Nephron (organoid): ENCODE measurements at regions not wholly inside any gene's neighbourhood (a gene's known extent, or its start where the extent isn't known, plus 50 kb on each side); places are given as distances from the start of the nearest gene placed in this dataset.

ENCODE experiments used
- H3K27ac Mint-ChIP-seq, 3 experiments: 2 replicates each; pipeline ENCODE4 v1.8.0; 2020; ENCODE audit warnings: mixed read lengths in 3 of 3, mild to moderate bottlenecking in 2 of 3, moderate library complexity in 1 of 3
- H3K27me3 Mint-ChIP-seq: 2 replicates; pipeline ENCODE4 v1.8.0; 2021; ENCODE audit warnings: low read depth, mild to moderate bottlenecking, moderate library complexity, mixed read lengths
- H3K36me3 Mint-ChIP-seq: 2 replicates; pipeline ENCODE4 v1.8.0; 2020; ENCODE audit warnings: low read depth, mixed read lengths
- H3K4me1 Mint-ChIP-seq: 2 replicates; pipeline ENCODE4 v1.8.0; 2020; ENCODE audit warnings: mixed read lengths
- H3K4me3 Mint-ChIP-seq, 3 experiments: 2 replicates each; pipeline ENCODE4 v1.8.0; 2020; ENCODE audit warnings: mild to moderate bottlenecking in 3 of 3, mixed read lengths in 3 of 3, moderate library complexity in 2 of 3
- H3K9me3 Mint-ChIP-seq: 2 replicates; pipeline ENCODE4 v1.8.0; 2020; ENCODE audit warnings: mixed read lengths
- TF ChIP-seq, protein P1 (sequence below), 3 experiments: fragments of 200-600 bp; sonication (generic); IDR thresholded peaks; one replicate each; pipeline ENCODE4 v1.5.0; 2021; ENCODE audit warnings: antibody characterized with exemption in 3 of 3; ENCODE audit not compliant: unreplicated experiment in 3 of 3

DNA sequence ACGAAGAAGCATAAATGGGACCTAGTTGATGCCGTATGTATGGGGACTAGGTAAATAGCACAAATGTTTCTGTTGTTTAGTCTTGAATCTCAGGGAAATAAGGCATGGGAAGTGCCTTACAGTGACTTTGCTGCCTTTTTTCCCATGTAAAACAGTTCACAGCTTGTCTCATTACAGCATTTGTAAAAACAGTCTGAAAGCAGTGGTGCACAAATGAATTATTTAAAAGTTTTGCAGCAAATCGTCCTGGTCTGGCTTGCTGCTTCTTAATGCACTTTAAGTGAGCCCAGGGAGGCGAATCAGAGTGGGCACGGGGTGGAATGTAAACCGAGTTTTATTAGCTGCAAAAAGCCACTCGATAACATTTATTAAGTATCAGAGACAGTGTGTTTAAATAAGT lies 302.0 kb upstream of the ETAA1 start:
- no peaks in the 10 kb centered on the region for H3K36me3 Mint-ChIP-seq
- H3K27me3 Mint-ChIP-seq: no peaks in the 10 kb centered on the region
- H3K27ac Mint-ChIP-seq: peak overlapping the region; percentile 29 to 67 (median 56)
- H3K4me3 Mint-ChIP-seq: no peak overlapping the region
- TF ChIP-seq, protein P1, sequence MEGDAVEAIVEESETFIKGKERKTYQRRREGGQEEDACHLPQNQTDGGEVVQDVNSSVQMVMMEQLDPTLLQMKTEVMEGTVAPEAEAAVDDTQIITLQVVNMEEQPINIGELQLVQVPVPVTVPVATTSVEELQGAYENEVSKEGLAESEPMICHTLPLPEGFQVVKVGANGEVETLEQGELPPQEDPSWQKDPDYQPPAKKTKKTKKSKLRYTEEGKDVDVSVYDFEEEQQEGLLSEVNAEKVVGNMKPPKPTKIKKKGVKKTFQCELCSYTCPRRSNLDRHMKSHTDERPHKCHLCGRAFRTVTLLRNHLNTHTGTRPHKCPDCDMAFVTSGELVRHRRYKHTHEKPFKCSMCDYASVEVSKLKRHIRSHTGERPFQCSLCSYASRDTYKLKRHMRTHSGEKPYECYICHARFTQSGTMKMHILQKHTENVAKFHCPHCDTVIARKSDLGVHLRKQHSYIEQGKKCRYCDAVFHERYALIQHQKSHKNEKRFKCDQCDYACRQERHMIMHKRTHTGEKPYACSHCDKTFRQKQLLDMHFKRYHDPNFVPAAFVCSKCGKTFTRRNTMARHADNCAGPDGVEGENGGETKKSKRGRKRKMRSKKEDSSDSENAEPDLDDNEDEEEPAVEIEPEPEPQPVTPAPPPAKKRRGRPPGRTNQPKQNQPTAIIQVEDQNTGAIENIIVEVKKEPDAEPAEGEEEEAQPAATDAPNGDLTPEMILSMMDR (IDR thresholded peaks at IDR 0.05; ENCODE audit: unreplicated experiment in 3 of 3): no peak
- H3K4me1 Mint-ChIP-seq: peaks cover 5% of the 10 kb centered on the region
- peaks cover 5% of the 10 kb centered on the region for H3K9me3 Mint-ChIP-seq

DNA sequence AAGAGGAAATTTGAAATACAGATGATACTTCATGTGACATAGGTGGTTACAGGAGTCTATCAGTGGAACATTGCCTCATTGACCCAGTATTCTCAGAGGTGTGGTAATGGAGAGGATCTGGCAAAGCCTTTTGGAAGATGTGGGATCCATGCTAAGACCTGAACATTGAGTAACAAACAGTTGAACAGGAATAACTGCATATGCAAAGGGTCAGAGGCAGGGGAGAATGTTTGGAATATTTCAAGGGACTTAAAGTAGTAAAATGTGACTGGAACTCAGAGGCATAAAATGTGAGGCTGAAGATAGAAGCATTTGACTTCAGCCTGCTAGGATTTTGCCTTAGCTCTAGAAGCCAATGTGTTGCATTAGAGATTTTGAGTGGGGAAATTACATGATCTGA lies 300.2 kb upstream of the ETAA1 start:
- H3K4me3 Mint-ChIP-seq: no peak overlapping the region
- peaks cover 5% of the 10 kb centered on the region for H3K9me3 Mint-ChIP-seq
- TF ChIP-seq, protein P1 (IDR thresholded peaks at IDR 0.05; ENCODE audit: unreplicated experiment in 3 of 3): no peak
- H3K4me1 Mint-ChIP-seq: peaks cover 5% of the 10 kb centered on the region
- no peaks in the 10 kb centered on the region for H3K27me3 Mint-ChIP-seq
- H3K36me3 Mint-ChIP-seq: no peaks in the 10 kb centered on the region
- H3K27ac Mint-ChIP-seq: peak overlapping the region in 1 of 3 experiments; percentile 29

DNA sequence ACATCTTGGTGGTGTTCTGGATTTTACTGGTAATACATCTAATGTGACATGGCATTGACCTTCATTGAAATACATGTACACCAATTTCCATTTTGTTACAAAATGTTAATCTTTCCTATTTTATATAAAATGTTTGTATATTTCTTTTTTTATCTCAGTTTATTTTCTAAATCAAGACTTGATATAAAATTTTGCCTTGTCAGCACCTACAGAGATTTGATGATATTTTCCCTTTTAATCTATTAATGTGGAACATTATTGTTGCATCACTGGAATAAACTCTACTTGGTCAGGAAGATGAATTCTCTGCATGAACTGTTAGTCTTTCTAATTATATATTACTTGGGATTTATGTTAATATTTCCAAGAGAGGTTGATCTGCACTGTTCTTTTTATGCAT lies 294.0 kb upstream of the ETAA1 start:
- H3K36me3 Mint-ChIP-seq: peaks cover 5% of the 10 kb centered on the region
- H3K4me3 Mint-ChIP-seq: no peak overlapping the region

DNA sequence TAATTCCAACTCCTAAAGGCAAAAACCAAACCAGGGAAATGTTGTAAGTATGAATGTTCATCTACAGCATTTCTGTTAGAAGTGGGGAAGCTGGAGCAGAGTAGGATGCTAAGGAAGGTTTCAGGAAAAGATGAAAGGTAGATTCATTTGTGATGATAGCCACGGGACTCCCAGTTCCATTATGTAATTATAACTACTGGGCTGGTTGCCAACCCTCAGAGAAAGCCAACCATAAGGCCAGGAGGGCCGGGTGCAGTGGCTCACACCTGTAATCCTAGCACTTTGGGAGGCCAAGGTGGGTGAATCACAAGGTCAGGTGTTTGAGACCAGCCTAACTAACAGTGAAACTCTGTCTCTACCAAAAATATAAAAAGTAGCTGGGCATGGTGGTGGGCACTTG lies 288.9 kb upstream of the ETAA1 start:
- Mint-ChIP-seq H3K27me3 (no peaks in the 10 kb centered on the region), H3K9me3 (peaks cover 11% of the 10 kb centered on the region), H3K36me3 (peaks cover 5% of the 10 kb centered on the region), H3K4me3 (no peak overlapping the region), H3K4me1 (no peaks in the 10 kb centered on the region), H3K27ac (no peak overlapping the region)
- TF ChIP-seq, protein P1 (IDR thresholded peaks at IDR 0.05; ENCODE audit: unreplicated experiment in 3 of 3): no peak

More for the DNA sequence above, 294.0 kb upstream of the ETAA1 start:
- H3K9me3 Mint-ChIP-seq: peaks cover 20% of the 10 kb centered on the region
- H3K27me3 Mint-ChIP-seq: no peaks in the 10 kb centered on the region
- H3K4me1 Mint-ChIP-seq: no peaks in the 10 kb centered on the region
- no peak overlapping the region for H3K27ac Mint-ChIP-seq
- TF ChIP-seq, protein P1 (IDR thresholded peaks at IDR 0.05; ENCODE audit: unreplicated experiment in 3 of 3): no peak

DNA sequence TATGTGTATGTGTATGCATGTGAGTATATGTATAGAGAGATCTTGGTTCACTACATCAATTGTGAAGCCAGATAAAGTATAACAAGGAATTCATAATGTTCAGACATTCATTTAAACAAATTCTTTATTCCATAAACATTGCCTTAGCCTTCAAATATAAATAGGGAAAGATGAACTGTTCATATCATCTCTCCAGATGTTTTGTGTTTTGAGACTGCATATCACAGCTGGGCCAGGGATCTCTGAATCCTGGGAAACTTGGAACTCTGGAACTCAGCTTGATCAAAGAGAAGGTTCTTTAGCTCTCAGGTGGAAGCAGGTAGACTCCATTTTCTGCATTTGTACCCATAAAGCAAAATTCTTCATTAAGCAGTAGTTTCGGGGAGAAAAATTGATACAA lies 272.6 kb upstream of the ETAA1 start:
- H3K4me3 Mint-ChIP-seq: no peak overlapping the region
- TF ChIP-seq, protein P1 (IDR thresholded peaks at IDR 0.05; ENCODE audit: unreplicated experiment in 3 of 3): no peak
- no peaks in the 10 kb centered on the region for H3K36me3 Mint-ChIP-seq
- H3K9me3 Mint-ChIP-seq: peaks cover 15% of the 10 kb centered on the region
- H3K4me1 Mint-ChIP-seq: no peaks in the 10 kb centered on the region
- H3K27me3 Mint-ChIP-seq: peaks cover 4% of the 10 kb centered on the region
- peak overlapping the region in 2 of 3 experiments; percentile 45 to 86 for H3K27ac Mint-ChIP-seq

DNA sequence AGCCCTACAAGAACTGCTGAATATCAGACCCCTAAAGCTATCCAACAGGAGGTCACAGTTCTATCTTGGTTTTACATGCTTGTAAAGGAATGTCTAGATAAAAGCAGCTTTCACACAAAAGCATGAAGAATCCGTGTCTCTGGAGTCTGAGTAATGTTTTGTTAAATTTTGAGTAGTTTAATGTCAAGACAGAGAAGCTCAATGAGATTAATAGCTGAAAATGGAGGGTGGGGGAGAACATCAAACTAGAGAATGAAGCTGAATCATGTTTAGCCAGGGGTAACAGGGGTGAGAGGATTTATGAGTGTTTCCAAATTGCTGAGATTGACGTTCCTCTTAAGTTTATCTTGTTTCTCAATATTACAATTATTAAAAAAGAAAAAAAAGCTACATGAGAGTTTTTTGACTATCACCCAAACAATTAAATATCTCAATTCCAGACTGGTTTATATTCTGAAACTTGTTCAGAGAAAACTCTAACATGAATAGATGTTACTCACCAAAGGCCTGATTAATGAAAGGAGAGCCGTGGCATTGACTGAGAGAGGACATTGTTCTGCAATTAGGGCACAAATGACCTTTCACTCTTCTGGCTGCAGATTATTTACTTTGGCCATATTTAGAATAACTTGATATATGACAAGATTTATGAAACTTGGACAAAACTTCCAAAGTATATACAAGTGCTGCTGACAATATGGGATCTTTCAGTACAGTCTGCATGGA lies 266.4 kb upstream of the ETAA1 start:
- Mint-ChIP-seq H3K27me3 (peaks cover 4% of the 10 kb centered on the region), H3K27ac (peak overlapping the region; percentile 78 to 83 (median 80)), H3K9me3 (peaks cover 3% of the 10 kb centered on the region), H3K4me3 (no peak overlapping the region), H3K4me1 (peaks cover 25% of the 10 kb centered on the region), H3K36me3 (no peaks in the 10 kb centered on the region)
- TF ChIP-seq, protein P1 (IDR thresholded peaks at IDR 0.05; ENCODE audit: unreplicated experiment in 3 of 3): no peak
